ENCODE measurements at regions not wholly inside any gene's neighbourhood (a gene's known extent, or its start where the extent isn't known, plus 50 kb on each side); places are given as distances from the start of the nearest gene placed in this dataset.

DNA sequence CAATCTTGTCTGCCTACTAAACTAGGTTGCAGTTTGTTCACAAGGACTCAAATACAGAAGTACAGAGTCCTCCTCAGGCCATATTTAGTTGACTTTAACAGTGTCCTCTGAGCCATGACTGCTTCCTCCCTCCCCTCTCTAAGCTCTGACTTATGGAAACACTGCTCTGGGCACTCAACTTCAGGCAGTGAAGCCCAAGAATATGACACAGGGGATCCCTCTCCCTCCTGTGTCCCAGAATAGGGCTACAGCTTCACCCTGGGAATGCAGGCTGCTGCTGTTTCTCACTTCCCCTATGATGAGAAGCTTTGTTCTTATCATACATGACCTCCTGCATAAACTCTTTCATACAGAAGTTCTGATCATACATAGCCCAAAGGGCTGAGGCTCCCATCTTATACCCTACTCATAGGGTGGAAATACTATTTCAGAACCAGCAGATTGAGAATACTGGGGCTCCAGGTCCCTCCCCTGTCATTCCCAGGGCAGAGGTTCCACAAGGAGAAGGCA, 97.3 kb upstream of the UST start:
- TF ChIP-seq POLR2AphosphoS5 (IDR thresholded peaks at IDR 0.05; ENCODE audit: low read depth, low read length): no peak
- no peak for TF ChIP-seq POLR2A (IDR thresholded peaks at IDR 0.05; ENCODE audit: low read depth, low read length)
- no peak for TF ChIP-seq TAF1 (IDR thresholded peaks at IDR 0.05; ENCODE audit: borderline replicate concordance, low read depth, low read length)

Data from GM12892 (cell line).